Liver (tissue), 3 donors: ENCODE measurements at regions not wholly inside any gene's neighbourhood (a gene's known extent, or its start where the extent isn't known, plus 50 kb on each side); places are given as distances from the start of the nearest gene placed in this dataset.

Experiments used
- ATF3 ChIP-seq: IDR thresholded peaks from 2 replicates; pipeline ENCODE4 v1.6.1; 2016; ENCODE audit warnings: antibody characterized with exemption
- CTCF ChIP-seq: fragments of 150-350 bp; IDR thresholded peaks from 2 replicates; pipeline ENCODE4 v1.5.1; 2017; ENCODE audit warnings: improper control_type of control experiment, low read depth, low read length; ENCODE audit not compliant: missing input control
- EGR1 ChIP-seq, 2 donors: IDR thresholded peaks; 2 replicates each; pipeline ENCODE4 v1.6.1; 2016 to 2018; ENCODE audit warnings: antibody characterized with exemption in 2 of 2, low read depth in 2 of 2
- FOXA1 ChIP-seq: IDR thresholded peaks from 2 replicates; pipeline ENCODE4 v1.6.1; 2016; ENCODE audit warnings: antibody characterized with exemption
- JUND ChIP-seq, 2 donors: IDR thresholded peaks; 2 replicates each; pipeline ENCODE4 v1.6.1; 2016; ENCODE audit warnings: antibody characterized with exemption in 2 of 2
- MAX ChIP-seq: IDR thresholded peaks from 2 replicates; pipeline ENCODE4 v1.6.1; 2016; ENCODE audit warnings: antibody characterized with exemption
- NR2F2 ChIP-seq: IDR thresholded peaks from 2 replicates; pipeline ENCODE4 v1.6.1; 2016; ENCODE audit warnings: antibody characterized with exemption
- RAD21 ChIP-seq, 2 donors: IDR thresholded peaks; 2 replicates each; pipeline ENCODE4 v1.6.1; 2016; ENCODE audit warnings: antibody characterized with exemption in 2 of 2, mild to moderate bottlenecking in 2 of 2
- REST ChIP-seq: IDR thresholded peaks from 2 replicates; pipeline ENCODE4 v1.6.1; 2016; ENCODE audit warnings: antibody characterized with exemption, mild to moderate bottlenecking
- RXRA ChIP-seq, 2 donors: IDR thresholded peaks; 2 replicates each; pipeline ENCODE4 v1.6.1; 2017 to 2018; ENCODE audit warnings: antibody characterized with exemption in 2 of 2, mild to moderate bottlenecking in 1 of 2
- SP1 ChIP-seq: IDR thresholded peaks from 2 replicates; pipeline ENCODE4 v1.6.1; 2018; ENCODE audit warnings: antibody characterized with exemption, mild to moderate bottlenecking
- TAF1 ChIP-seq: conservative IDR thresholded peaks from 2 replicates; pipeline ENCODE4 v1.6.1; 2016; ENCODE audit warnings: antibody characterized with exemption, mild to moderate bottlenecking
- YY1 ChIP-seq: IDR thresholded peaks from 2 replicates; pipeline ENCODE4 v1.6.1; 2016; ENCODE audit warnings: antibody characterized with exemption, mild to moderate bottlenecking
- ZBTB33 ChIP-seq: IDR thresholded peaks from 2 replicates; pipeline ENCODE4 v1.6.1; 2016; ENCODE audit warnings: antibody characterized with exemption
- donor health status: healthy.
- donor health status: healthy.

- TF ChIP-seq CTCF (no peak), ATF3 (no peak), MAX (no peak), REST (no peak), NR2F2 (no peak), RAD21 (IDR thresholded peaks at IDR 0.05) (no peak), FOXA1 (no peak), SP1 (no peak), JUND (IDR thresholded peaks at IDR 0.05) (no peak), TAF1 (no peak), ZBTB33 (no peak), EGR1 (IDR thresholded peaks at IDR 0.05; ENCODE audit: low read depth in 2 of 2) (no peak), RXRA (IDR thresholded peaks at IDR 0.05) (no peak), YY1 (no peak)
Measured at GRCh38 chr16:72437891-72438290, 265.9 kb upstream of the PMFBP1 start.
